ENCODE measurements at regions not wholly inside any gene's neighbourhood (a gene's known extent, or its start where the extent isn't known, plus 50 kb on each side); places are given as distances from the start of the nearest gene placed in this dataset.

GRCh38 chr16:19363740-19364139, 53.9 kb upstream of the TMC5 start:
- TF ChIP-seq POLR2A (IDR thresholded peaks at IDR 0.05) (no peak), POLR2AphosphoS5 (IDR thresholded peaks at IDR 0.05) (no peak), CTCF (IDR thresholded peaks at IDR 0.05) (no peak), EP300 (IDR thresholded peaks at IDR 0.05) (no peak)
